Stimulated activated CD8-positive, alpha-beta memory T cell treated with anti-CD3 and anti-CD28 coated beads, Interleukin-12 subunit alpha, Interleukin-12 subunit beta, amount 100 ng/mL, for 1 hour (primary cell): ENCODE measurements at regions not wholly inside any gene's neighbourhood (a gene's known extent, or its start where the extent isn't known, plus 50 kb on each side); places are given as distances from the start of the nearest gene placed in this dataset.
"Not testable (repeated sequence)": the region's sequence is repeated elsewhere in the genome, so short reads cannot be mapped to it uniquely, and the experiment has no call there.

Source experiments
- DNase-seq: peaks from one replicate; pipeline ENCODE4 v3.0.0-alpha.2; 2020; ENCODE audit warnings: low read depth

GRCh38 chr12:13440844-13441243, 244.3 kb downstream of the EMP1 start:
- no peak for DNase-seq

GRCh38 chr12:13437541-13437940, 241.0 kb downstream of the EMP1 start:
- DNase-seq = no peak

DNA sequence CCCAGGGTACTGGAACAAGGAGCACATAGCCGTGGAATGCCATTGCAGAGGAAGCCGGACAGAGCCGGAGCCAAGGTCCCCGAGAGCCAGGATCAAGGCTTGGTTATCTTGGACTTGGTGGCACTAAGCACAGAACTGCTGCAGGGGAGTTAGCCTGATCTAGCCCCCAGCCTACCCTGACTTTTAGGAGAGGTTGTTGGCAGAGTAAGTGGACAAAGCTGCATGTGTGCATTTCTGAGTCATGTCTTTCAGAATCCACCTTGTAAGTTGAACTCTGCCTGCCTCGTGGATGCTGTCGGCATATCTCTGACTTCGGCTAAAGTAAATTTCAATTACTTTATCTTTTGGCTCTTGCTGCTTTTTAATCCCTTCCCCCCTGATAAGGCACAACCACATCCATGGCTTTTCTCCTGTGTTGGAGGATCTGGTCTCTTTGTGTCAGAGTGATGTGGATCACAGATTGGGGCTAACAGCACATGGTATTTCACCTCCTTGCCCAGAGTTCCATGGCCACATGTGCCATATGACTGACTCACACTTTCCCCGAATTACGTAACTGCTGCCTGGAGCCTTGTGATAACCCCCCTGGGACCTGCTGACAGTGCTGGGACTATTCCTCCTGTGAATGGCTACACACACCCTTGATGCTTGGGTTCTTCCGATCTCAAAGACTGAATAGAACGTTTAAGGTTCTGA, 240.3 kb downstream of the EMP1 start:
- DNase-seq = no peak

GRCh38 chr12:13436182-13436581, 239.7 kb downstream of the EMP1 start:
- no peak for DNase-seq

GRCh38 chr12:13435235-13435933, 238.9 kb downstream of the EMP1 start:
- no peak for DNase-seq

DNA sequence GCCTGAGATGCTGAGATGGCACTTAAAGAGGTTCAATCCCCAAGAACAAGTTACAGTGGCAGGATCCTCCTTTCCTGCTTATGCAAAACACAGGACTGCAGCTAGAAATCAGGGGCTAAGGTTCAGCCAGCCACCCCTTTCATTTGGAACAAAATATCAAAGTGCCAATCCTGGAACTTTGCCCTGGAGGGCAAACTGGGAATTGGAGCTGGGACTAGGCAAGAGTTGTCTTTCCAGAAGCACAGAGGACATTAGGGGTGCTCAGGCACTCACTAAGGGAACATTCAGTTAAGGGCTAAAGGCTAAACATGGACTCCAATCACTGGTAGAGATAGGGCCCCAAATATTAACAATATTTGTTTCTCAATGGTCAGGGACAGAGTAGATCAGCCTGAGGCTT, 237.2 kb downstream of the EMP1 start:
- no peak for DNase-seq

DNA sequence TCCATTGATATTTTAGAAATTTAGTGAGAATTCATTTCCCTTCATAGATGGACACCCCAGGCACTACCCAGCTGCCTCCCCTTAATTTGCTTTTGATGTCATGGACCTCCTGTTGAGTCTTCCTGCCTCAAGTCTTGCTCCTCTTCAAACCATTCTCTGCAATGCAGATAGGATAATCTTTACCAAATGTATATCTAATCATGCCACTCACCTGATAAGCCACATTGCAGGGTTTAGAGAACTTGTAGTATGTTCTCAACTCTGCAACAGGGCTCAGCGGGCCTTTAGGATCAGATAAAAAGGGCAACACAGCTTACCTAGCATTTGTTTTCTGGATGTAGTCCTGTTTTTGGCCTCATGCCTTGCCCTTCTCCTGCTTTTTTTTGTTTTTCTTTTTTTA, 234.5 kb downstream of the EMP1 start:
- DNase-seq = no peak

- no peak for DNase-seq
These were observed 232.2 kb downstream of the EMP1 start for GRCh38 chr12:13428538-13429265.

DNA sequence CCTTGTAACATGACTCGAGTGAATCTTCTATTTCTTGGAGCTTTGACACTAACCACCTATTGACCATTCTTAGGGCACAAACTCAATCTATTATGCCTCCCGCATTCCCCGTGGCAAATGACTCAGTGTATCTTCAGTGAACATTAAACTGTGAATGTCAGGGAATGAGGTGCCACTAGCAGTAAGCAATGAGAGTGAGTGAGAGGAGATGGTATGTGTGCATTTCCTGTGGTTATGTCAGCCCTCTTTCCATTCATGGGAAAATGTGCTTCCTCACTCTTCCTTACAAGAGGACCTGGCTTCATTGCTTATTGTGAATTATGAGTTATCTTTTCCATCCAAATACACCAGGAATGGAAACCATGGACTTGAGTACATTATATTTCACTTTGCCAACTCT, 229.2 kb downstream of the EMP1 start:
- no peak for DNase-seq

- no peak for DNase-seq
These were observed 225.8 kb downstream of the EMP1 start for GRCh38 chr12:13422291-13422690.

DNA sequence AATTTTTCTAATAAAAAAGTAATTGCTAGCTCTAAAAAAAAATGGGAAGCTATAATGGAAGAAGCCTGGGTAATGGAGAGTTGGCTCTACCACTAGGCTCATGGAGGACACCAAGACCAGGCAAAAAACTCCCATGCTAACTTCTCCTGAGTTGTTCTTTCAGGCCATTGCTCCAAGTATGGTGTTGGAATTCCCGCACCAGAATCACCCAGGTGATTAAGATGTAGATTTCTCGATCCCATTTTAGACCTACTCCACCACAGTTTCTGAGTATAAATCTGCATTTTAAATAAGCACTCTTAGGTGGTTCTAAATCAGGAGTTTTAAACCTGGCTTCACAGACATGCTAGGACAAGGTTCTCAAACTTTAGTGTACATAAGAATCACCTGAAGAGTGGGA, 221.0 kb downstream of the EMP1 start:
- no peak for DNase-seq

- DNase-seq = no peak
These were observed 214.8 kb downstream of the EMP1 start for GRCh38 chr12:13411287-13411686.

DNA sequence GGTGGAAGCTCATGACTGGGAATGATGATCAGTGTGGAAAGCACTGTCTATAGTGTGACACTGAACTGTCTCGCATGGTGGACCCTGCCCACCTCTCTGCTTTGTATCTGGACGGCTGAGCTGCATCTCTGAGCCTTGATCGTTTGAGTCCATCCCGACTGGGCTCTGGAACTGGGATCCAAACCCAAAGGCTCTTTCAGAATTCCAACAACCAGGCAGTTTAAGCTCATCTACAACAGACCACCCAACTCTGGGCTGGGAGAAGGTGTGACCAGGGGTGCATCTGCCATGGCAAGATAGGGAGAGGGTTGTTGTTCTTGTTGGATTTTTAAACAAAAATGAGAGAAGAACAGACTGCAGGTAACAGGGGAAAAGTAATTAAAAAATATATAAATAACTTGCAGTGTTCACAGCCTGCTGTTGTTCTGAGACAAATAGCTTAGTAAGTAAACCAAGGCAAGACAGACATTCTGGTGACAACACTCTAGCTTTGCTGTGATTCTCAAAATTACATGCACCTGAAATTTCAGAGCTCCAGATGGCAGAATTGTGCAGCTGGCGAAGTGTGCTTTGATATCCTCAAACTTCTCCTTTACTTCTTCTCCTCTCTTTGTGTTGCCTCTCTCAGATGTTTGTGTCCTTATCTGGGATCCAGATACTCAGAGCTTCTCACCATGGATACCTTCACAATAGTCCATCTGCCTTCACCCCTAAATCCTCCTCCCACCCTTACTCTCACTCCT, 209.6 kb downstream of the EMP1 start:
- no peak for DNase-seq

DNA sequence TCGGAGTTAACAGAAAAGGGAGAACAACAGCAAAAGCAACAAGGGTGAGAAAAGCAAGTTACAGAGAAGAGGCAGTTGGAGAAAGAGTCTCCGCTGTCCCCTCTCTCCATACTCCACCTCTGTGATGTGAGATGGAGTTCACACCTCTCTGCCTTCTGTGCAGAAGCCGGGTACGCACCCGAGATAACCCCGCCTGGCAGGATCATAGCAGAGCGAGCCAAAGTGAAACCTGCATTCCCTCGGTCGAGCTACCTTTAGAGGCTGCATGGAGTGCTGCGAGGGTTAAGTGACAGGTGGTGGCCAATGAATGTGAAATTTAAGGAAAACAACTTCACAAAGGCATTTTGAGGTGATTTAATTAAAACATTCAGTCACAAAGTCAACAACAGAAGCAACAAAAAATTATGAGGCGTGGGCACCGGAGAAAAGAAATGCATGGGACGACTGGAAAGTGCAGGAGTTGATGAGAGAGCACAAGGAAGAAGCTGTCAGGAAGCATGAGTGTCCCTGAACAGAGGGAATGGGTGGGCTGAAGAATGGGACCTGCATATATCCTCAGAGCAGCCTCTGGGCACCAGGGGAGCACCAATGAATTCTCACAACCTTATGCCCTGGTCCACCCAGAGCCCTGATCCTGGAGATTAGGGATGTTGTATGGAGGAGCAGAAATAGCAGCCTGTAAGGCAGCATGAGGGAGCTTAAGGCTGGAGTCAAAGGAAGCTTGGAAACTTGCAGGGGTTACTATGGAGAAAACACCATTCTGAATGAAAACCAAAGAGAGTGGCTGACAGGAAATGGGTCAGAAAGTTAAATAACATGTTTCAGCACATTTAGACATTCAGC, 208.3 kb downstream of the EMP1 start:
- DNase-seq = no peak

DNA sequence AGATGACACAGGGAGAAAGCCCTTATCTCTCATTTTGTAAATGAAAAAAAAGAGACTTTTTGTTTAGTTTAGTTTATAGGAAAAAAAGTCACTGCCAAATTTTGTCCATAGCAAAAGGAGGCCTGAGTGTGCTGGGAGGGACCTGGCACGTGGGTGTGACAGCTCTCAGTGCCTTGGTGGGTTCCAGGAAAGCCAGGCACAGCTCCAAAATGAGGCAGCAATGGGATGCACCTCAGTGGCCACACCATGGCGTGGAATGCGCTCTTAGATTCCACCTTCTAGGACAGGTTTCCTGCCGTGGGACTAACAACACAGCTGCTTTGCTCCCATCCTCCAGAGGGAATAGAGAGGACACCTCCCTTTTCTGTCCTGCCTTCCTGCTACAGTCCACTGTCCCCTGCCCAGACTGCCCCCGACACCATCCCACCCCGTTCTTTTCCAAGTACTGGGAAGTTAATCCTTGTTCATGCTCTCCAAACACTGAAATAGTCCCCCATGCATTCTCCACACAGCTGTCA, 207.6 kb downstream of the EMP1 start:
- no peak for DNase-seq

- DNase-seq = not testable (repeated sequence)
These were observed 194.8 kb downstream of the EMP1 start for GRCh38 chr12:13391375-13391774.

DNA sequence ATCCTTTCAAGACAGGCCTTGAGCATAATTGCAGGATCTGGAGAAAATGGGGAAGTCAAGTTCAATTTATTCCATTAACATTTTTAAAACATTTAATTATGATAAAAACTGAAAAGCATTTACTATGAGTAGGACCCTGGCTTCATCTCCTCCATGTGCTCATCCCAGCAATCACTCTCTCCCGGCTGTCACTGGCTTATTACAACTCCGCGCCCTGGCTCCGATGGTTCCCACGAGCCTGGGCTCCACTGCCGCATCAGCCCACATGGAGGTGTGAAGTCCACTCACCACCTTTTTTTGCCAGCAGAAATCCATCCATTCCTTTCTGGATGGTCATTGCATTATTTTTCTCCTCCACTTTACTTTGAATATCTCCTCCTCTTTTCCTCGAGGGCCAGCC, 194.4 kb downstream of the EMP1 start:
- no peak for DNase-seq

- DNase-seq = no peak
These were observed 193.9 kb downstream of the EMP1 start for GRCh38 chr12:13390381-13390861.

DNA sequence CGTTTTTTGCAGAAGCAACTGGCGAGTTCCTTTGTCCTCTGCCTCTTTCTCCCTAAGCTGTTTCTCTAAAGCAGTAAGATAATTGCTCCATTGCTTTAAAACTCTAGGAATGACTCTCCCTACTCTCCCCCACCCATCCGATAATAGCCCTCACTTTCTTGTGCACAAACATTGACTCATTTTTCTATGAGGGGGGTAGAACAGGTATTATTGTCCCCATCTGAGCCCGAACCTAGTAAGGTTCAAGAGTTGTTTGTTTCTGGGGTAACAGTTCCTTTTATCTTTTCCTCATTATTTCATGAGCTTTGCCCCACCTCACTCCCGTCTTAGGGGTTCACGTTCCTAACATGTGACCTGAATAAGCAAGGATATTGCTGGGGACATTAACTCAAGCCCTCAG, 190.6 kb downstream of the EMP1 start:
- DNase-seq = no peak

DNA sequence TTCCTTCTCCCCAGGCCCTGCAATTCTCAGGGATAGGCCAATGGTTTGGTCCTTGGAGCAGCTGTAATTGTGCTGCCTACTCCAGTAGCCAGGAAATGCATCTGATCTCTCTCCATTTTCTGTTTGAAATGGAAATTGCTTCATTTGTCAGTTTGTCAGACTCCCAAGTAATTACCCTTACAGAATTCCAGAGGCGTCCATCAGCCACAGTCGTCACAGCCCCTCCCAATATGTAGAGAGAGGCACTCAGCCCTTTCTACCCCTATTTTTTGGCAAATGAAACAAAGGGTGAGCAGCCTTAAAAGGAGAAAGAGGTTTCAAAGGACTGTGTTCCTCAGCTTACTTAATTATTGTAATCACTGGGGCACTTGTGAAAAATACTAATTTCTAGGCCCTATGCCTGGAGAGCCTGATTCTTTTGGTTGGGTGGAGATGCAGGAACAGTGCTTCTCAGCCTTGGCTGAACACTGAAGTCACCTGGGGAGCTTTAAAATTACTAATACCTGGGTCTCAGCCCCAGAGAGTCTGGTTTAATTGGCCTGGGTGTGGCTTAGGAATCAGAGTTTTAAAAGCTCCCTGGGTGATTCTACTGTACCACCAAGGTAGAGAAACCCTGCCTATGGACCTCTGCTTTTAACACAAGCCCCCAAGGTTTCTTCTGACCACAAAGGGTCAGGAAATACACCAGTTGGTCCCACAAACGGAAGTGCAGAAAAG, 190.0 kb downstream of the EMP1 start:
- DNase-seq = no peak

DNA sequence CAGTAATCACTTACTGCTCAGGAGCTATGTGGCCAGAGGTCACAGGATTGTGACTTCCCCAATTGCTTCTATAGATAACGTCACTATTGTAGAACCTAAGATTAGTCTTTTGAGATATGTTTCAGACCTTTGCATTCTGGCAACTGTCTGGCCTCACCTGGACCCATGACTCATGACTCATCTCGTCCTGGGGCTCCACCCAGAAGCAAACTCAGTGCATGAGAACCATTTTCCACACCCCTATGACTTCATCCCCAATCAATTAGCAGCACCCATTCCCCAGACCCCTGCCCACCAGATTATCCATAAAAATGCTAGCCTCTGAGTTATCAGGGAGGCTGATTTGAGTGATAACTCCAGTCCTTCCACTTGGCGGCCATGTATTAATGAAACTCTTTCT, 186.9 kb downstream of the EMP1 start:
- no peak for DNase-seq
